LNCAP (cell line): ENCODE measurements at regions not wholly inside any gene's neighbourhood (a gene's known extent, or its start where the extent isn't known, plus 50 kb on each side); places are given as distances from the start of the nearest gene placed in this dataset.

ENCODE experiments used
- TF ChIP-seq, protein P1 (sequence below): fragments of 450-650 bp; IDR thresholded peaks from 2 replicates; pipeline ENCODE4 v1.5.1; 2017; ENCODE audit warnings: mild to moderate bottlenecking

- TF ChIP-seq, protein P1, sequence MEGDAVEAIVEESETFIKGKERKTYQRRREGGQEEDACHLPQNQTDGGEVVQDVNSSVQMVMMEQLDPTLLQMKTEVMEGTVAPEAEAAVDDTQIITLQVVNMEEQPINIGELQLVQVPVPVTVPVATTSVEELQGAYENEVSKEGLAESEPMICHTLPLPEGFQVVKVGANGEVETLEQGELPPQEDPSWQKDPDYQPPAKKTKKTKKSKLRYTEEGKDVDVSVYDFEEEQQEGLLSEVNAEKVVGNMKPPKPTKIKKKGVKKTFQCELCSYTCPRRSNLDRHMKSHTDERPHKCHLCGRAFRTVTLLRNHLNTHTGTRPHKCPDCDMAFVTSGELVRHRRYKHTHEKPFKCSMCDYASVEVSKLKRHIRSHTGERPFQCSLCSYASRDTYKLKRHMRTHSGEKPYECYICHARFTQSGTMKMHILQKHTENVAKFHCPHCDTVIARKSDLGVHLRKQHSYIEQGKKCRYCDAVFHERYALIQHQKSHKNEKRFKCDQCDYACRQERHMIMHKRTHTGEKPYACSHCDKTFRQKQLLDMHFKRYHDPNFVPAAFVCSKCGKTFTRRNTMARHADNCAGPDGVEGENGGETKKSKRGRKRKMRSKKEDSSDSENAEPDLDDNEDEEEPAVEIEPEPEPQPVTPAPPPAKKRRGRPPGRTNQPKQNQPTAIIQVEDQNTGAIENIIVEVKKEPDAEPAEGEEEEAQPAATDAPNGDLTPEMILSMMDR: no peak
Measured at GRCh38 chr15:59894835-59895234, 109.3 kb upstream of the FOXB1 start.

- TF ChIP-seq, protein P1: no peak
Measured at GRCh38 chr15:59892985-59893384, 111.1 kb upstream of the FOXB1 start.

GRCh38 chr15:59887211-59887610, 116.9 kb upstream of the FOXB1 start:
- TF ChIP-seq, protein P1: no peak

- TF ChIP-seq, protein P1: no peak
Measured at GRCh38 chr15:59886441-59886840, 117.7 kb upstream of the FOXB1 start.

DNA sequence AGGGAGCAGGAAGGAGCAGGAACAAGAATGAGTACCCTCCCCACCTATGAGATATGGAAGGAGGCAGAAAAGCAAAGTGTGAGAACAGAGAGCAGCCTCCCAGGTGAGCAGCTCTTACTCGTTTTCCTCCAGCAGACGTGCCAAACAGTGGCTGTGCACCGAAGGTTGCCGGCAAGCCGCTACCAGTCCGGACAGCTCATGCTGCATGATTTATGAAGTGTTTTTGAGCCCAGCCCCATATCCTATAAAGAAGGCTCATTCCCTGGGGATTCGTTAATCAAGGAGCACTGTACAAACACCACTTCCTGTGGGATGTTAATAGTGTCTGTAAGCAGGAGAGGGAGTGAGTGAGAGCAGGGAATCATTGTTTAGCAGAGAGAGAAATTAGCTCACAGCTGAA, 118.3 kb upstream of the FOXB1 start:
- TF ChIP-seq, protein P1: no peak

- TF ChIP-seq, protein P1: no peak
Measured at GRCh38 chr15:59879506-59880265, 124.4 kb upstream of the FOXB1 start.

DNA sequence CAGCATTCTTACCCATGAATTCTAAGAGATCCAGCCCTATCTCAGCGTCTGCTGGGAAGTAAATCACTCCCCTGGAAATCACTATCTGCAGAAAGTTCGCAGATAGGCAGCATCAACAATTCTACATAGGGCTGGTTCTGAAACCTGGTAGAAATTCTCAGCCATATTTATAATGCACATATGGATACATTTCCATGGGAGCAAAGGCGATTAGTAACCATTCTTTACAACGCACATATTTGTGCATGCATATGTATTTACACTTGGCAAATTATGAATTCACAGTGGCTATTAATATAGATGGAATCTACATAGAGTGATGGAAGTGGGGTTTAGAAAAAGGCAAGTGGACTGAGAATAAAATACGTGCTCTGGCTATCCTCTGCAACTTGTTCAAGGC, 128.0 kb upstream of the FOXB1 start:
- TF ChIP-seq, protein P1: no peak
